ENCODE measurements at regions not wholly inside any gene's neighbourhood (a gene's known extent, or its start where the extent isn't known, plus 50 kb on each side); places are given as distances from the start of the nearest gene placed in this dataset.

- H3K4me1 Mint-ChIP-seq, result no peaks in the 10 kb centered on the region
- Histone ChIP-seq H3K27ac (ENCODE audit: low read depth, low read length) (no peak overlapping the region), H3K27me3 (ENCODE audit: control insufficient read depth in 2 of 2, insufficient read depth in 2 of 2, low read length in 2 of 2) (no peaks in the 10 kb centered on the region), H3K4me1 (ENCODE audit: control insufficient read depth in 2 of 2, insufficient read depth in 2 of 2, low read length in 2 of 2) (no peaks in the 10 kb centered on the region), H3K9me3 (ENCODE audit: control insufficient read depth in 2 of 3, low read length in 3 of 3) (no peaks in the 10 kb centered on the region), H3K36me3 (ENCODE audit: control insufficient read depth in 2 of 3, insufficient read depth in 3 of 3, low read length in 3 of 3) (no peaks in the 10 kb centered on the region), H3K4me3 (ENCODE audit: low read length) (no peak overlapping the region)
- no peak for ATAC-seq
- H3K4me3 Mint-ChIP-seq, result no peak overlapping the region
- ChIA-PET POLR2A (no interaction called here), CTCF (no interaction called here)
- no peaks in the 10 kb centered on the region for H3K27me3 Mint-ChIP-seq
- DNase-seq, result no peak
- no peak overlapping the region for H3K27ac Mint-ChIP-seq
- no peaks in the 10 kb centered on the region for H3K36me3 Mint-ChIP-seq
- H3K9me3 Mint-ChIP-seq, result peaks cover 0 to 5% (median 0%) of the 10 kb centered on the region in 11 donors
- intact Hi-C loops (cut with micrococcal nuclease), result no loop called here
Measured at GRCh38 chr3:117005911-117006522, 296.4 kb downstream of the TUSC7 start.

GRCh38 chr3:117010318-117010717 is 300.7 kb downstream of the TUSC7 start:
- Mint-ChIP-seq H3K4me1 (peaks cover 0 to 2% (median 0%) of the 10 kb centered on the region in 7 donors), H3K9me3 (peaks cover 0 to 6% (median 0%) of the 10 kb centered on the region in 11 donors), H3K27ac (no peak overlapping the region), H3K27me3 (peaks cover 0 to 6% (median 0%) of the 10 kb centered on the region in 5 donors), H3K4me3 (no peak overlapping the region), H3K36me3 (no peaks in the 10 kb centered on the region)
- no peak for ATAC-seq
- no peaks in the 10 kb centered on the region for H3K27me3 ChIP-seq (ENCODE audit: control insufficient read depth in 2 of 2, insufficient read depth in 2 of 2, low read length in 2 of 2)
- no peak for DNase-seq
- ChIA-PET CTCF (no interaction called here), POLR2A (no interaction called here)
- no peak overlapping the region for H3K27ac ChIP-seq (ENCODE audit: low read depth, low read length)
- intact Hi-C loops (cut with micrococcal nuclease), result no loop called here
- no peaks in the 10 kb centered on the region for H3K4me1 ChIP-seq (ENCODE audit: control insufficient read depth in 2 of 2, insufficient read depth in 2 of 2, low read length in 2 of 2)
- H3K36me3 ChIP-seq (ENCODE audit: control insufficient read depth in 2 of 3, insufficient read depth in 3 of 3, low read length in 3 of 3), result no peaks in the 10 kb centered on the region
- H3K4me3 ChIP-seq (ENCODE audit: low read length), result no peak overlapping the region
- H3K9me3 ChIP-seq (ENCODE audit: control insufficient read depth in 2 of 3, low read length in 3 of 3), result no peaks in the 10 kb centered on the region

- CTCF ChIA-PET, result no interaction called here
- no peak overlapping the region for H3K27ac Mint-ChIP-seq
- no peak overlapping the region for H3K27ac ChIP-seq (ENCODE audit: low read depth, low read length)
- no peaks in the 10 kb centered on the region for H3K36me3 Mint-ChIP-seq
- DNase-seq (no peak), ATAC-seq (no peak)
- no peak overlapping the region for H3K4me3 ChIP-seq (ENCODE audit: low read length)
- H3K36me3 ChIP-seq (ENCODE audit: control insufficient read depth in 2 of 3, insufficient read depth in 3 of 3, low read length in 3 of 3), result no peaks in the 10 kb centered on the region
- H3K4me1 ChIP-seq (ENCODE audit: control insufficient read depth in 2 of 2, insufficient read depth in 2 of 2, low read length in 2 of 2), result no peaks in the 10 kb centered on the region
- peaks cover 0 to 6% (median 0%) of the 10 kb centered on the region in 5 donors for H3K27me3 Mint-ChIP-seq
- POLR2A ChIA-PET, result no interaction called here
- no peaks in the 10 kb centered on the region for H3K27me3 ChIP-seq (ENCODE audit: control insufficient read depth in 2 of 2, insufficient read depth in 2 of 2, low read length in 2 of 2)
- H3K9me3 ChIP-seq (ENCODE audit: control insufficient read depth in 2 of 3, low read length in 3 of 3), result no peaks in the 10 kb centered on the region
- H3K9me3 Mint-ChIP-seq, result peaks cover 0 to 6% (median 0%) of the 10 kb centered on the region in 11 donors
- intact Hi-C loops (cut with micrococcal nuclease), result no loop called here
- H3K4me3 Mint-ChIP-seq, result no peak overlapping the region
- peaks cover 0 to 2% (median 0%) of the 10 kb centered on the region in 7 donors for H3K4me1 Mint-ChIP-seq
Measured at GRCh38 chr3:117011687-117012250, 302.2 kb downstream of the TUSC7 start.

- ATAC-seq, result no peak
- Mint-ChIP-seq H3K4me3 (no peak overlapping the region), H3K4me1 (peaks cover 0 to 2% (median 0%) of the 10 kb centered on the region in 7 donors), H3K36me3 (no peaks in the 10 kb centered on the region), H3K27me3 (peaks cover 0 to 8% (median 0%) of the 10 kb centered on the region in 5 donors), H3K9me3 (peaks cover 0 to 12% (median 2%) of the 10 kb centered on the region in 11 donors), H3K27ac (no peak overlapping the region)
- Histone ChIP-seq H3K4me1 (ENCODE audit: control insufficient read depth in 2 of 2, insufficient read depth in 2 of 2, low read length in 2 of 2) (no peaks in the 10 kb centered on the region), H3K9me3 (ENCODE audit: control insufficient read depth in 2 of 3, low read length in 3 of 3) (no peaks in the 10 kb centered on the region), H3K27me3 (ENCODE audit: control insufficient read depth in 2 of 2, insufficient read depth in 2 of 2, low read length in 2 of 2) (no peaks in the 10 kb centered on the region), H3K27ac (ENCODE audit: low read depth, low read length) (no peak overlapping the region), H3K36me3 (ENCODE audit: control insufficient read depth in 2 of 3, insufficient read depth in 3 of 3, low read length in 3 of 3) (no peaks in the 10 kb centered on the region), H3K4me3 (ENCODE audit: low read length) (no peak overlapping the region)
- POLR2A ChIA-PET, result no interaction called here
- DNase-seq, result no peak
- intact Hi-C loops (cut with micrococcal nuclease), result no loop called here
- CTCF ChIA-PET, result no interaction called here
Measured at GRCh38 chr3:117016378-117016777, 306.8 kb downstream of the TUSC7 start.

- H3K36me3 ChIP-seq (ENCODE audit: control insufficient read depth in 2 of 3, insufficient read depth in 3 of 3, low read length in 3 of 3), result no peaks in the 10 kb centered on the region
- H3K27ac ChIP-seq (ENCODE audit: low read depth, low read length), result no peak overlapping the region
- Mint-ChIP-seq H3K4me1 (no peaks in the 10 kb centered on the region), H3K9me3 (peaks cover 0 to 8% (median 0%) of the 10 kb centered on the region in 11 donors), H3K36me3 (no peaks in the 10 kb centered on the region), H3K27me3 (peaks cover 0 to 8% (median 0%) of the 10 kb centered on the region in 5 donors), H3K27ac (no peak overlapping the region), H3K4me3 (no peak overlapping the region)
- CTCF ChIA-PET, result no interaction called here
- H3K4me1 ChIP-seq (ENCODE audit: control insufficient read depth in 2 of 2, insufficient read depth in 2 of 2, low read length in 2 of 2), result no peaks in the 10 kb centered on the region
- H3K4me3 ChIP-seq (ENCODE audit: low read length), result no peak overlapping the region
- ATAC-seq, result no peak
- no peak for DNase-seq
- intact Hi-C loops (cut with micrococcal nuclease), result no loop called here
- H3K27me3 ChIP-seq (ENCODE audit: control insufficient read depth in 2 of 2, insufficient read depth in 2 of 2, low read length in 2 of 2), result no peaks in the 10 kb centered on the region
- POLR2A ChIA-PET, result no interaction called here
- H3K9me3 ChIP-seq (ENCODE audit: control insufficient read depth in 2 of 3, low read length in 3 of 3), result no peaks in the 10 kb centered on the region
Measured at GRCh38 chr3:117017135-117017894, 307.7 kb downstream of the TUSC7 start.

GRCh38 chr3:117018655-117019054 is 309.1 kb downstream of the TUSC7 start:
- peaks cover 0 to 8% (median 0%) of the 10 kb centered on the region in 5 donors for H3K27me3 Mint-ChIP-seq
- no peak for DNase-seq
- no peaks in the 10 kb centered on the region for H3K9me3 ChIP-seq (ENCODE audit: control insufficient read depth in 2 of 3, low read length in 3 of 3)
- no peak overlapping the region for H3K4me3 ChIP-seq (ENCODE audit: low read length)
- H3K4me1 Mint-ChIP-seq, result no peaks in the 10 kb centered on the region
- intact Hi-C loops (cut with micrococcal nuclease), result loop anchor here in 1 of 2 donors (2.0 kb wide), 2 partner anchors 508 to 700 kb away; no protein-coding TSS in a partner anchor
- H3K27ac Mint-ChIP-seq, result no peak overlapping the region
- H3K27ac ChIP-seq (ENCODE audit: low read depth, low read length), result no peak overlapping the region
- H3K27me3 ChIP-seq (ENCODE audit: control insufficient read depth in 2 of 2, insufficient read depth in 2 of 2, low read length in 2 of 2), result no peaks in the 10 kb centered on the region
- no peaks in the 10 kb centered on the region for H3K4me1 ChIP-seq (ENCODE audit: control insufficient read depth in 2 of 2, insufficient read depth in 2 of 2, low read length in 2 of 2)
- ATAC-seq, result no peak
- ChIA-PET POLR2A (no interaction called here), CTCF (no interaction called here)
- H3K9me3 Mint-ChIP-seq, result peaks cover 0 to 8% (median 0%) of the 10 kb centered on the region in 11 donors
- no peaks in the 10 kb centered on the region for H3K36me3 Mint-ChIP-seq
- H3K36me3 ChIP-seq (ENCODE audit: control insufficient read depth in 2 of 3, insufficient read depth in 3 of 3, low read length in 3 of 3), result no peaks in the 10 kb centered on the region
- H3K4me3 Mint-ChIP-seq, result no peak overlapping the region

Measured in naive thymus-derived CD4-positive, alpha-beta T cell (primary cell).